ENCODE measurements at regions not wholly inside any gene's neighbourhood (a gene's known extent, or its start where the extent isn't known, plus 50 kb on each side); places are given as distances from the start of the nearest gene placed in this dataset.

DNA sequence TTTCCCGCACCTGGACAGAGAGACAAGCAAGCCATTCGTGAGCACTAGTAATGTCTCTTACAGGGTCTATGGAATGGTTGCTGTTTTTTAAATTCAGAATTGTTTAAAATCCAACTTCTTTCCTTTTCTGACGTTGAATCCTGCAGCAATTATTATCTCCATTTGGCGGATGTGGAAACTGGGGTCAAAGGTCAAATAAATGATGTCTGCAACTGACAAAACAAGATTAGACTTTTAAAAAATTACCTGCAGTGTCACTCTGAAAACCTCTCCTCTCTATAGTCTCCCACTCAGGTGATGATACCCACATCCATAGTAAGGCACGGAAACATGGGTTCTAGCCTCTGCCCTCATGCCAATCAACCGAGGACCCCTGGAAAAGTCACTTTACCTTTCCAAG is 142.7 kb upstream of the SMIM23 start:
- Histone ChIP-seq H3K36me3 (ENCODE audit: control insufficient read depth, insufficient read depth, low read length) (no peaks in the 10 kb centered on the region), H3K4me3 (replicated peaks; ENCODE audit: low read depth, low read length) (no peak overlapping the region), H3K27me3 (replicated peaks; ENCODE audit: control insufficient read depth, insufficient read depth, low read length) (no peaks in the 10 kb centered on the region)
- no peak for DNase-seq (ENCODE audit: extremely low read depth, insufficient read length)
- TF ChIP-seq, protein P1, sequence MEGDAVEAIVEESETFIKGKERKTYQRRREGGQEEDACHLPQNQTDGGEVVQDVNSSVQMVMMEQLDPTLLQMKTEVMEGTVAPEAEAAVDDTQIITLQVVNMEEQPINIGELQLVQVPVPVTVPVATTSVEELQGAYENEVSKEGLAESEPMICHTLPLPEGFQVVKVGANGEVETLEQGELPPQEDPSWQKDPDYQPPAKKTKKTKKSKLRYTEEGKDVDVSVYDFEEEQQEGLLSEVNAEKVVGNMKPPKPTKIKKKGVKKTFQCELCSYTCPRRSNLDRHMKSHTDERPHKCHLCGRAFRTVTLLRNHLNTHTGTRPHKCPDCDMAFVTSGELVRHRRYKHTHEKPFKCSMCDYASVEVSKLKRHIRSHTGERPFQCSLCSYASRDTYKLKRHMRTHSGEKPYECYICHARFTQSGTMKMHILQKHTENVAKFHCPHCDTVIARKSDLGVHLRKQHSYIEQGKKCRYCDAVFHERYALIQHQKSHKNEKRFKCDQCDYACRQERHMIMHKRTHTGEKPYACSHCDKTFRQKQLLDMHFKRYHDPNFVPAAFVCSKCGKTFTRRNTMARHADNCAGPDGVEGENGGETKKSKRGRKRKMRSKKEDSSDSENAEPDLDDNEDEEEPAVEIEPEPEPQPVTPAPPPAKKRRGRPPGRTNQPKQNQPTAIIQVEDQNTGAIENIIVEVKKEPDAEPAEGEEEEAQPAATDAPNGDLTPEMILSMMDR (IDR thresholded peaks at IDR 0.05; ENCODE audit: insufficient read depth, low read length, poor library complexity, severe bottlenecking): no peak

DNA sequence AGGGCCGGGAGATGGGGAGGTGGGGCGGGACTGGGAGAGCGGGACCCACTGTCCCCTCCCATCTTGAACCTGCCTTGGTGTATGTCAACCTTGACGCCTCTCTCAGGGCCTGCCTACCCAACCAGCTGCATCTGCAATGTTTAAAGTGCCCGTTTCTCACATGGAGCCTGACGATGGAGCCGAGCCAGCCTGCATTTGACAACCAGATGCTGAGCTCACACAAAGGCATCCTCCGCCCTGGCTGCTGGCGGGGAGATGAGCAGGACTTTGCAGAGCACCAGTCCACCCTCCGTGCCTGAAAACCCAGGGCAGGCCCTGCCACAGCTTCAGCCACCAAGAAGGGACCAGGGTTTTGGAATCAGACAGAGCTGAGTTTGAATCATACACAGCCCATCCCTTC is 141.1 kb upstream of the SMIM23 start:
- TF ChIP-seq, protein P1 (IDR thresholded peaks at IDR 0.05; ENCODE audit: insufficient read depth, low read length, poor library complexity, severe bottlenecking): no peak
- H3K27me3 ChIP-seq (replicated peaks; ENCODE audit: control insufficient read depth, insufficient read depth, low read length): no peaks in the 10 kb centered on the region
- H3K4me3 ChIP-seq (replicated peaks; ENCODE audit: low read depth, low read length): no peak overlapping the region
- no peaks in the 10 kb centered on the region for H3K36me3 ChIP-seq (ENCODE audit: control insufficient read depth, insufficient read depth, low read length)
- DNase-seq (ENCODE audit: extremely low read depth, insufficient read length): no peak

DNA sequence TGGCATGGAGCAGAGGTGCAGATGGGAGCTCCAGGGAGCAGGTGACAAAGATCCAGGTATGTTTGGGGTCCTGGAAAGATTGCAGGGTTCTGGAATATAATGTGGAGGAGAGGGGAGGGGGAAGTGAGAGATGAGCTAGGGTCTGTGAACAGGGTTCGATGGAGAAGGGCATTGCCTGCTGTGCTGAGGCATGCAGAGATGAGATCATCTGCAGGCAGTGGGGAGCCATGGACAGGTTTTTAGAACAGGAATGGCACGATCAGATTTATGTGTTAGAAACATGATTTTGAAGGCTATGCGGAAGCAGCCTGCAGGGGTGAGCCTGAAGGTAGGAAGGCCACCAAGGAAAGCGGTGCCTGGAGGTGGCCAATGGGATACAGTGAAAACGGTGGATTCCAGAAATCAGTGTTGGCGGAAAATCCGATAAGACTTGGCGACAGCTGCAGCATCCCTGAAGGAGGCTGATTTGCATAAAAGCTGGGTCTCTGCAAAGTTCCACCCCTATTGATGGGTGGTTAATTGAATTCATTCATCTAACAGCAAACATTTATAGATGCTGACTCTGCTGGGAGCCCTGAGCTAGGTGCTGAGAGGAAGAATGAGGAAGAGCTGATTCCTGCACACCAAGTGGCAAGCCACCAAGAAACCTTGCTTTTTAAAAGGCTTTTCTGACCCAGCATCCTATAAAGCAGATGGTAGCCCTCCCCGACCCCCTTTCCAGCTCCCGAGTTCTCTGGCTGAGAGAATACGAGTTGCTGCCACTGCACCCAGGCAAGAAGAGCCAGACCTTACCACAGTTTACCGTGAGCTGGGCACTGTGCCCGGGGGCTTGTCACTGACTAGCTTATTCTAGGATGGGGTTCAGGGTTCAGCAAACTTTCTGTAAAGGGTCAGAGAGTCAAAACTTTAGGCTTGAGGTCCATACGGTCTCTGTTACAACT is 139.2 kb upstream of the SMIM23 start:
- Histone ChIP-seq H3K36me3 (ENCODE audit: control insufficient read depth, insufficient read depth, low read length) (no peaks in the 10 kb centered on the region), H3K4me3 (replicated peaks; ENCODE audit: low read depth, low read length) (no peak overlapping the region), H3K27me3 (replicated peaks; ENCODE audit: control insufficient read depth, insufficient read depth, low read length) (no peaks in the 10 kb centered on the region; the same call in 1 of the 2 replicates)
- no peak for DNase-seq (ENCODE audit: extremely low read depth, insufficient read length)
- TF ChIP-seq, protein P1 (IDR thresholded peaks at IDR 0.05; ENCODE audit: insufficient read depth, low read length, poor library complexity, severe bottlenecking): no peak

DNA sequence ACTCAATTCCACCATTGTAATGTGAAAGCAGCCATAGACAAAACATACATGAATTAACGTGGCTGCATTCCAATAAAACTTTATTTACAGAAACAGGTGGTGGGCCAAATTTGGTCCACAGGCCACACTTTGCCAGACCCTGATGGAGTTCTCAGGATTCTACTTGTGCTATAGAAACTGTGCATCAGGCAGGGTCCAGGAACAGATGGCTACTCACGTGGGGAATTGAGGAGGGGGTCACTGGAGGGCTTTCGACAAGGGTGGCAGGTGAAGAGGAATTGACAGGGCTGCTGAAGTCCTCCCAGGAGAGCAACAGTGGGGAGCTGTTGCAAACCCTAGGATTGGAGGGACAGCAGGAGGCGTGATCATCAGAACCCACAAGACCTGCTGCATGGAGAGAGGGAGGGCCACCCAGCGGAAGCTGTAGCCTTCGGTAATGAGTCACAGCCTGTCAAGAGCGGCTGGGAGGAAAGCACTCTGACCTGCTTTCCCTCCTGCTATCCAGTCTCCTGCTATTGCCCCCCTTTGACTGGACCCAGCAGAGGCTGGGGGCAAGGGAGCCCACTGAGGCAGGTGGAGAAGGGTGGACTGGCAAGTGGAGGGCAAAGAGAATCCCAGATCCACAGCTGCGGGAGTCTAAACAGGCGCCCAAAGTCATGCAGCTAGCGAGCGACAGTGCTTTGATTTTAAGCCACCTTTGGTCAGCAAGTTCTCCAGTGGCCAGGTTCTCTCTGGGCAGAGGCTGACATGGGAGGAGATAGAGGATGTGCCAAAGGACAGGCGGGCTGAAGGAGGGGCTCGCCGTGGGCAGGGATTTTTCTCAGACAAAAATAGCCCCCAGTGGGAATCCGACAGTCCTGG is 138.3 kb upstream of the SMIM23 start:
- Histone ChIP-seq H3K27me3 (replicated peaks; ENCODE audit: control insufficient read depth, insufficient read depth, low read length) (no peaks in the 10 kb centered on the region; the same call in 1 of the 2 replicates), H3K36me3 (ENCODE audit: control insufficient read depth, insufficient read depth, low read length) (no peaks in the 10 kb centered on the region), H3K4me3 (replicated peaks; ENCODE audit: low read depth, low read length) (no peak overlapping the region)
- no peak for DNase-seq (ENCODE audit: extremely low read depth, insufficient read length)
- TF ChIP-seq, protein P1 (IDR thresholded peaks at IDR 0.05; ENCODE audit: insufficient read depth, low read length, poor library complexity, severe bottlenecking): no peak

DNA sequence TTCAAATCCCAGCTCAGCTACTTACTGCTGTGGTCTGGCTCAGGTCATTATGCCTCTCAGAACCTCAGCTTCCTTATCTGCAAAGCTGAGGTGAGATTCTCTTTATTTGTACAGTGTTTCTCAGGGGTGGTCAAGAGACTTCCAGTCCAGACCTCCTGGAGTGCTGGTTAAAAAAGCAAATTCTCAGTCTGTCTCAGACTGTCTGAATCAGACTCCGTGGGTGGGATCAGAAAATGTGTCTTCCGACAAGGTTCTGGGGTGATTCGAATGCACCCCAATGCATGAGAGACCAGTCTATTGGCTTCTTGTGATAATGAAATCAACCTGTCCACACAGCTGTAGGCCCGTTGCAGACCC is 137.7 kb upstream of the SMIM23 start:
- no peak for DNase-seq (ENCODE audit: extremely low read depth, insufficient read length)
- Histone ChIP-seq H3K4me3 (replicated peaks; ENCODE audit: low read depth, low read length) (no peak overlapping the region), H3K27me3 (replicated peaks; ENCODE audit: control insufficient read depth, insufficient read depth, low read length) (no peaks in the 10 kb centered on the region; the same call in 1 of the 2 replicates), H3K36me3 (ENCODE audit: control insufficient read depth, insufficient read depth, low read length) (no peaks in the 10 kb centered on the region)
- TF ChIP-seq, protein P1 (IDR thresholded peaks at IDR 0.05; ENCODE audit: insufficient read depth, low read length, poor library complexity, severe bottlenecking): no peak

Measured in GM06990 (cell line).